ENCODE measurements at regions not wholly inside any gene's neighbourhood (a gene's known extent, or its start where the extent isn't known, plus 50 kb on each side); places are given as distances from the start of the nearest gene placed in this dataset.

GRCh38 chr10:121137533-121137932 lies 286.4 kb downstream of the WDR11 start:
- Histone ChIP-seq H3K36me3 (ENCODE audit: control insufficient read depth in 2 of 2, extremely low read depth in 1 of 2, insufficient read depth in 2 of 2, low read length in 2 of 2) (no peaks in the 10 kb centered on the region), H3K79me2 (ENCODE audit: control insufficient read depth, insufficient read depth, low read length) (no peaks in the 10 kb centered on the region)
- dilution Hi-C loops (cut with MboI; ENCODE audit: extremely low pct_ligation_motif_present, low sequenced_read_pairs): no loop called here

GRCh38 chr10:121138112-121138860 lies 287.1 kb downstream of the WDR11 start:
- dilution Hi-C loops (cut with MboI; ENCODE audit: extremely low pct_ligation_motif_present, low sequenced_read_pairs): no loop called here
- H3K79me2 ChIP-seq (ENCODE audit: control insufficient read depth, insufficient read depth, low read length): no peaks in the 10 kb centered on the region
- DNase-seq (ENCODE audit: low read depth, low spot score) (no peak), FAIRE-seq (no peak)
- no peak overlapping the region for H2AFZ ChIP-seq (ENCODE audit: control insufficient read depth, low read length)
- no peaks in the 10 kb centered on the region for H4K20me1 ChIP-seq (ENCODE audit: control insufficient read depth, extremely low read depth, insufficient read depth, low read length)
- H3K4me1 ChIP-seq (ENCODE audit: control insufficient read depth, extremely low read depth, insufficient read depth, low read length): no peaks in the 10 kb centered on the region
- H3K27ac ChIP-seq (ENCODE audit: control insufficient read depth, insufficient read depth, low read length): no peak overlapping the region
- no peaks in the 10 kb centered on the region for H3K9me3 ChIP-seq (ENCODE audit: control insufficient read depth, low read depth, low read length)
- TF ChIP-seq EZH2 (IDR thresholded peaks at IDR 0.05; ENCODE audit: low read length): no peak
- TF ChIP-seq CTCF (optimal IDR thresholded peaks at IDR 0.05 in 1 of 3, IDR thresholded peaks at IDR 0.05 in 1 of 3, conservative IDR thresholded peaks at IDR 0.05 in 1 of 3; ENCODE audit: extremely low read depth in 1 of 3, insufficient read depth in 2 of 3, low read length in 3 of 3): no peak
- H3K9ac ChIP-seq (ENCODE audit: control insufficient read depth, extremely low read depth, insufficient read depth, low read length): no peak overlapping the region
- H3K4me3 ChIP-seq (ENCODE audit: control insufficient read depth in 2 of 3, extremely low read depth in 1 of 3, insufficient read depth in 2 of 3, low read depth in 1 of 3, low read length in 3 of 3): no peak overlapping the region
- H3K27me3 ChIP-seq (ENCODE audit: control insufficient read depth, extremely low read depth, insufficient read depth, low read length): peaks cover 10% of the 10 kb centered on the region
- H3K36me3 ChIP-seq (ENCODE audit: control insufficient read depth in 2 of 2, extremely low read depth in 1 of 2, insufficient read depth in 2 of 2, low read length in 2 of 2): no peaks in the 10 kb centered on the region
- no peaks in the 10 kb centered on the region for H3K9me1 ChIP-seq (ENCODE audit: control insufficient read depth, extremely low read depth, insufficient read depth, low read length)
- no peak overlapping the region for H3K4me2 ChIP-seq (ENCODE audit: control insufficient read depth, extremely low read depth, insufficient read depth, low read depth, low read length)

More at GRCh38 chr10:121137533-121137932, 286.4 kb downstream of the WDR11 start:
- no peaks in the 10 kb centered on the region for H3K9me3 ChIP-seq (ENCODE audit: control insufficient read depth, low read depth, low read length)
- no peaks in the 10 kb centered on the region for H4K20me1 ChIP-seq (ENCODE audit: control insufficient read depth, extremely low read depth, insufficient read depth, low read length)
- no peak overlapping the region for H3K4me2 ChIP-seq (ENCODE audit: control insufficient read depth, extremely low read depth, insufficient read depth, low read depth, low read length)
- H3K9me1 ChIP-seq (ENCODE audit: control insufficient read depth, extremely low read depth, insufficient read depth, low read length): no peaks in the 10 kb centered on the region
- no peak overlapping the region for H2AFZ ChIP-seq (ENCODE audit: control insufficient read depth, low read length)
- peaks cover 10% of the 10 kb centered on the region for H3K27me3 ChIP-seq (ENCODE audit: control insufficient read depth, extremely low read depth, insufficient read depth, low read length)
- no peak overlapping the region for H3K9ac ChIP-seq (ENCODE audit: control insufficient read depth, extremely low read depth, insufficient read depth, low read length)
- FAIRE-seq: no peak
- H3K27ac ChIP-seq (ENCODE audit: control insufficient read depth, insufficient read depth, low read length): no peak overlapping the region
- H3K4me3 ChIP-seq (ENCODE audit: control insufficient read depth in 2 of 3, extremely low read depth in 1 of 3, insufficient read depth in 2 of 3, low read depth in 1 of 3, low read length in 3 of 3): no peak overlapping the region
- H3K4me1 ChIP-seq (ENCODE audit: control insufficient read depth, extremely low read depth, insufficient read depth, low read length): no peaks in the 10 kb centered on the region
- DNase-seq (ENCODE audit: low read depth, low spot score): no peak
- TF ChIP-seq EZH2 (IDR thresholded peaks at IDR 0.05; ENCODE audit: low read length): no peak
- TF ChIP-seq CTCF (optimal IDR thresholded peaks at IDR 0.05 in 1 of 3, IDR thresholded peaks at IDR 0.05 in 1 of 3, conservative IDR thresholded peaks at IDR 0.05 in 1 of 3; ENCODE audit: extremely low read depth in 1 of 3, insufficient read depth in 2 of 3, low read length in 3 of 3): no peak
